ENCODE measurements at regions not wholly inside any gene's neighbourhood (a gene's known extent, or its start where the extent isn't known, plus 50 kb on each side); places are given as distances from the start of the nearest gene placed in this dataset.

GRCh38 chr6:114428341-114428740, 85.5 kb upstream of the HS3ST5 start:
- peak overlapping the region; percentile 51 to 66 for H3K4me2 ChIP-seq (ENCODE audit: insufficient read depth in 1 of 2, low read depth in 2 of 2, low read length in 2 of 2)
- no peak overlapping the region for H2AK5ac ChIP-seq (ENCODE audit: low read depth, low read length)
- H3K36me3 ChIP-seq (ENCODE audit: control insufficient read depth in 2 of 4, insufficient read depth in 4 of 4, low read length in 3 of 4) = peaks cover 0 to 7% (median 3%) of the 10 kb centered on the region in 4 experiments; a peak in 3 of 8 replicates
- no peak overlapping the region for H3K9ac ChIP-seq (replicated peaks in 1 of 4; ENCODE audit: extremely low read depth in 1 of 4, low read depth in 3 of 4, low read length in 3 of 4)
- H4K8ac ChIP-seq (ENCODE audit: extremely low read depth, insufficient read depth, low read length) = no peak overlapping the region
- H2AFZ ChIP-seq (ENCODE audit: low read length) = no peak overlapping the region
- no peaks in the 10 kb centered on the region for H4K20me1 ChIP-seq (replicated peaks in 1 of 2; ENCODE audit: control insufficient read depth in 1 of 2, insufficient read depth in 2 of 2, low read length in 2 of 2)
- DNase-seq (ENCODE audit: low read depth in 1 of 2, low spot score in 2 of 2) = no peak
- H3K23ac ChIP-seq (ENCODE audit: insufficient read length) = no peak overlapping the region
- no peaks in the 10 kb centered on the region for H3K79me1 ChIP-seq (ENCODE audit: low read depth, low read length)
- H3K14ac ChIP-seq (ENCODE audit: insufficient read length) = no peak overlapping the region
- H3K27me3 ChIP-seq (replicated peaks in 1 of 4; ENCODE audit: control insufficient read depth in 3 of 4, extremely low read depth in 1 of 4, insufficient read depth in 3 of 4, low read length in 3 of 4) = no peaks in the 10 kb centered on the region
- H3K27ac ChIP-seq (ENCODE audit: low read depth, low read length) = no peak overlapping the region
- H3K18ac ChIP-seq (ENCODE audit: extremely low read depth, low read length) = no peak overlapping the region
- no peak overlapping the region for H2BK20ac ChIP-seq (ENCODE audit: low read length)
- peak overlapping the region; percentile 59 for H3K56ac ChIP-seq (replicated peaks; ENCODE audit: insufficient read length, low read depth, low read length)
- H3K4me1 ChIP-seq (replicated peaks in 1 of 4; ENCODE audit: control insufficient read depth in 3 of 4, insufficient read depth in 4 of 4, low read length in 3 of 4) = peaks cover 3 to 22% (median 8%) of the 10 kb centered on the region in 4 experiments; a peak in 5 of 7 replicates
- no peaks in the 10 kb centered on the region for H3K9me3 ChIP-seq (ENCODE audit: insufficient read depth in 2 of 2, low read depth in 1 of 2, low read length in 1 of 2)
- H4K91ac ChIP-seq (replicated peaks; ENCODE audit: insufficient read length, low read length) = no peak overlapping the region
- H2BK5ac ChIP-seq (ENCODE audit: low read depth, low read length) = no peak overlapping the region
- ChIA-PET POLR2A (ENCODE audit: partially characterized antibody) (interaction anchor here (0.7 to 2.8 kb wide), 5 partner anchors 8 to 85 kb away, joined by 3 to 14 read pairs (median 6); partner anchors contain the start of gene HS3ST5), CTCF (ENCODE audit: partially characterized antibody) (interaction anchor here (2.5 kb wide), 1 partner anchor 85 kb away, joined by 9 read pairs; no protein-coding TSS in a partner anchor)
- H3K4me3 ChIP-seq (ENCODE audit: extremely low read depth in 1 of 4, insufficient read depth in 2 of 4, low read depth in 3 of 4, low read length in 4 of 4) = peak overlapping the region; percentile 19 to 81 (median 26); a peak in 5 of 8 replicates
- no peak overlapping the region for H2BK120ac ChIP-seq (replicated peaks; ENCODE audit: low read depth, low read length)
- peak overlapping the region; percentile 91 for H4K5ac ChIP-seq (ENCODE audit: insufficient read length, low read depth, low read length)
- no peak for FAIRE-seq
- H3K4ac ChIP-seq (replicated peaks; ENCODE audit: insufficient read length, low read depth, low read length) = no peak overlapping the region
- no peak overlapping the region for H2BK15ac ChIP-seq (ENCODE audit: low read length)
- H2BK12ac ChIP-seq (ENCODE audit: low read depth, low read length) = no peak overlapping the region
- H3K23me2 ChIP-seq (ENCODE audit: low read depth, low read length) = peaks cover 3% of the 10 kb centered on the region; the same call in 1 of the 2 replicates
- WGBS, 2 experiments (ENCODE audit: extremely low coverage in 1 of 2, insufficient coverage in 1 of 2, insufficient read length in 1 of 2, insufficient replicate concordance in 2 of 2, low coverage in 1 of 2, low lambda C conversion rate in 2 of 2, missing lambda C conversion rate in 1 of 2) = 30% methylated on average over 2 of the region's 2 CpGs; no CpG with 5 or more reads in 1 of the 2 experiments
- peaks cover 0 to 81% of the 10 kb centered on the region in 2 experiments; a peak in 3 of 4 replicates for H3K79me2 ChIP-seq (ENCODE audit: control insufficient read depth in 1 of 2, insufficient read depth in 2 of 2, low read length in 2 of 2)
- TF ChIP-seq E2F6 (IDR thresholded peaks at IDR 0.05) = no peak
- TF ChIP-seq BCL11A (IDR thresholded peaks at IDR 0.05; ENCODE audit: low read depth in 2 of 2, low read length in 2 of 2) = no peak
- no peak for TF ChIP-seq MAFK (IDR thresholded peaks at IDR 0.05; ENCODE audit: low read depth, low read length)
- no peak for TF ChIP-seq RBBP5 (IDR thresholded peaks at IDR 0.05; ENCODE audit: borderline replicate concordance, low read depth, low read length)
- TF ChIP-seq RNF2 (IDR thresholded peaks at IDR 0.05; ENCODE audit: borderline replicate concordance, low read depth, low read length, missing control alignments, poor library complexity, severe bottlenecking) = no peak
- no peak for TF ChIP-seq JUN (IDR thresholded peaks at IDR 0.05; ENCODE audit: low read depth, low read length)
- no peak for TF ChIP-seq FOSL1 (IDR thresholded peaks at IDR 0.05; ENCODE audit: insufficient read depth, low read depth, low read length)
- no peak for TF ChIP-seq RAD21 (IDR thresholded peaks at IDR 0.05 in 1 of 2, conservative IDR thresholded peaks at IDR 0.05 in 1 of 2; ENCODE audit: low read depth in 2 of 2, low read length in 2 of 2)
- TF ChIP-seq HDAC6 (IDR thresholded peaks at IDR 0.05; ENCODE audit: low read depth, low read length) = no peak
